CD4-positive, alpha-beta T cell (primary cell): ENCODE measurements at regions not wholly inside any gene's neighbourhood (a gene's known extent, or its start where the extent isn't known, plus 50 kb on each side); places are given as distances from the start of the nearest gene placed in this dataset.

Experiments used
- ATAC-seq: fragments of 200-7000 bp; cut with Tn5 transposase; one replicate; pipeline ENCODE4 v1.10.0; 2022; ENCODE audit warnings: mild to moderate bottlenecking; ENCODE audit not compliant: poor library complexity
- CTCF ChIA-PET: fragments of 350-600 bp; sonication (Branson Sonifier 250); formaldehyde crosslinking; loops from one replicate; lab custom pipeline; 2021; ENCODE audit warnings: antibody characterized with exemption, inconsistent platforms; lab: Charles Lee
- POLR2A ChIA-PET: fragments of 350-600 bp; sonication (Branson Sonifier 250); formaldehyde crosslinking; loops from one replicate; lab custom pipeline; 2021; ENCODE audit warnings: antibody characterized with exemption, inconsistent platforms; lab: Charles Lee
- DNase-seq, 14 experiments: peaks; one replicate each; pipeline ENCODE4 v3.0.0-alpha.2; 2013 to 2020; ENCODE audit warnings: mixed read lengths in 2 of 14
- H3K27ac ChIP-seq, 2 donors: one replicate each; pipeline versions ENCODE4 v1.5.1 to v1.7.0; 2013; ENCODE audit warnings: low read length in 2 of 2, low read depth in 1 of 2, mild to moderate bottlenecking in 1 of 2
- H3K27me3 ChIP-seq, 2 experiments: 1 replicate in 1 of 2; 2 replicates in 1 of 2; pipeline versions ENCODE4 v1.6.1 to v1.7.0; 2013; ENCODE audit warnings: low read length in 2 of 2, control low read depth in 1 of 2, mild to moderate bottlenecking in 1 of 2, moderate library complexity in 1 of 2; ENCODE audit not compliant: insufficient read depth in 2 of 2, control insufficient read depth in 1 of 2
- H3K36me3 ChIP-seq: one replicate; pipeline ENCODE4 v1.6.1; 2013; ENCODE audit warnings: low read length, control low read depth; ENCODE audit not compliant: insufficient read depth
- H3K4me1 ChIP-seq: one replicate; pipeline ENCODE4 v1.6.1; 2013; ENCODE audit warnings: low read length, control low read depth; ENCODE audit not compliant: insufficient read depth
- H3K4me3 ChIP-seq: one replicate; pipeline ENCODE4 v1.5.1; 2013; ENCODE audit warnings: mild to moderate bottlenecking, low read length, moderate library complexity
- H3K9me3 ChIP-seq, 2 experiments: 1 replicate in 1 of 2; 2 replicates in 1 of 2; pipeline versions ENCODE4 v1.6.1 to v1.7.0; 2013; ENCODE audit warnings: low read length in 2 of 2, mild to moderate bottlenecking in 2 of 2, control low read depth in 1 of 2, moderate library complexity in 1 of 2; ENCODE audit not compliant: control insufficient read depth in 1 of 2, insufficient read depth in 1 of 2
- H3K27ac Mint-ChIP-seq: one replicate; pipeline ENCODE4 v1.8.0; 2020; ENCODE audit warnings: mixed read lengths
- H3K27me3 Mint-ChIP-seq: one replicate; pipeline ENCODE4 v1.8.0; 2021; ENCODE audit warnings: mixed read lengths
- H3K36me3 Mint-ChIP-seq: one replicate; pipeline ENCODE4 v1.8.0; 2021; ENCODE audit warnings: low read depth, mixed read lengths
- H3K4me1 Mint-ChIP-seq: one replicate; pipeline ENCODE4 v1.8.0; 2021; ENCODE audit warnings: low read depth, mixed read lengths
- H3K4me3 Mint-ChIP-seq: one replicate; pipeline ENCODE4 v1.8.0; 2020; ENCODE audit warnings: mild to moderate bottlenecking, mixed read lengths
- H3K9me3 Mint-ChIP-seq: one replicate; pipeline ENCODE4 v1.8.0; 2020; ENCODE audit warnings: mixed read lengths
- intact Hi-C, 2 experiments: fragments of 100-400 bp; cut with DNase I in 1 of 2; cut with micrococcal nuclease in 1 of 2; formaldehyde crosslinking; loops; one replicate each; pipeline versions ENCODE4 v1.15.1 to v1.9.0; 2023 to 2025; cut with DNase I, micrococcal nuclease
- TF ChIP-seq, protein P1 (sequence below): fragments of 200-600 bp; IDR thresholded peaks from one replicate; pipeline ENCODE4 v1.8.0; 2022; ENCODE audit warnings: antibody characterized with exemption, mild to moderate bottlenecking

DNA sequence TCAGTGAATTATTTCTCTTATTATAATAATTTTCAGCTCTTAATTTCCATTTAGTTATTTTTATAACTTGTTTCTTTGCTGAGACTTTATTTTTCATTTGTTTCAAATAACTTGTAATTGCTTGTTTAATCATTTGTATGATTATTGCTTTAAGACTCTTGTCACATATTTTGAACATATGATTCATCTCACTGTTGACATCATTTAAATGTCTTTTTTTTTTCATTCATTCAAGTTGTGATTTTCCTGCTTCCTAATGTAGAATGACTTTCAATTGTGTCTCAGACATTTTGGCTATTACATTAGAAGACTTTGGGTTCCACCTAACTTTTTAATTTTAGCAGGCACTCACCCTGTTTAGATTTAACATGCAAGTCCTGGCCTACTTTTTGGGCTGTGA, 234.8 kb upstream of the DIPK2B start:
- H3K27ac Mint-ChIP-seq = no peak overlapping the region

DNA sequence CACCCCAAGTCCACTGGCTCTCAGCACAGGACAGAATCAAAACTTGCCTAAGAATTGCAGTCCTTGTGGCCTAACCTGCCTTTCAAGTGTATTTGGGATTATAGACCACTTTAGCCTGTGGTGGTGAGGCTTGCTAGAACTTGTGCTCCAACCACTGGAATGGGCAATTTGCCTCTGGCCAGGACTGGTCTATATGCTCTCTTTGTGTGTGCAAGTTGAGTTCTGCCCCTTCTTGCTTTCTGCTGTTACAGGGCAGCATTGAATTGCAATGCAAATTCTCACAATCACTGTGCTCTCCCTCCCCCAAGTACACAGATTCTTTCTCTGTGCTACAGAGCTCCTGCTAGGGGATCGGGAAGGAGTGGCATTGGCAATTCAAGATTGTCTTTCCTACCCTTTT, 233.6 kb upstream of the DIPK2B start:
- Mint-ChIP-seq H3K9me3 (no peaks in the 10 kb centered on the region), H3K4me1 (no peaks in the 10 kb centered on the region)
- CTCF ChIA-PET = no interaction called here

More for the DNA sequence above, 234.8 kb upstream of the DIPK2B start:
- Histone ChIP-seq H3K4me3 (no peak overlapping the region), H3K9me3 (no peaks in the 10 kb centered on the region), H3K4me1 (no peaks in the 10 kb centered on the region), H3K27me3 (no peaks in the 10 kb centered on the region), H3K36me3 (no peaks in the 10 kb centered on the region), H3K27ac (no peak overlapping the region)
- peaks cover 5% of the 10 kb centered on the region for H3K27me3 Mint-ChIP-seq
- TF ChIP-seq, protein P1, sequence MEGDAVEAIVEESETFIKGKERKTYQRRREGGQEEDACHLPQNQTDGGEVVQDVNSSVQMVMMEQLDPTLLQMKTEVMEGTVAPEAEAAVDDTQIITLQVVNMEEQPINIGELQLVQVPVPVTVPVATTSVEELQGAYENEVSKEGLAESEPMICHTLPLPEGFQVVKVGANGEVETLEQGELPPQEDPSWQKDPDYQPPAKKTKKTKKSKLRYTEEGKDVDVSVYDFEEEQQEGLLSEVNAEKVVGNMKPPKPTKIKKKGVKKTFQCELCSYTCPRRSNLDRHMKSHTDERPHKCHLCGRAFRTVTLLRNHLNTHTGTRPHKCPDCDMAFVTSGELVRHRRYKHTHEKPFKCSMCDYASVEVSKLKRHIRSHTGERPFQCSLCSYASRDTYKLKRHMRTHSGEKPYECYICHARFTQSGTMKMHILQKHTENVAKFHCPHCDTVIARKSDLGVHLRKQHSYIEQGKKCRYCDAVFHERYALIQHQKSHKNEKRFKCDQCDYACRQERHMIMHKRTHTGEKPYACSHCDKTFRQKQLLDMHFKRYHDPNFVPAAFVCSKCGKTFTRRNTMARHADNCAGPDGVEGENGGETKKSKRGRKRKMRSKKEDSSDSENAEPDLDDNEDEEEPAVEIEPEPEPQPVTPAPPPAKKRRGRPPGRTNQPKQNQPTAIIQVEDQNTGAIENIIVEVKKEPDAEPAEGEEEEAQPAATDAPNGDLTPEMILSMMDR = no peak
- intact Hi-C loops = no loop called here
- H3K4me1 Mint-ChIP-seq = no peaks in the 10 kb centered on the region
- ChIA-PET CTCF (interaction anchor here (0.6 kb wide), 1 partner anchor 72 kb away, joined by 3 read pairs; no protein-coding TSS in a partner anchor), POLR2A (no interaction called here)
- H3K4me3 Mint-ChIP-seq = no peak overlapping the region
- no peak for ATAC-seq
- DNase-seq = no peak
- no peaks in the 10 kb centered on the region for H3K9me3 Mint-ChIP-seq
- H3K36me3 Mint-ChIP-seq = no peaks in the 10 kb centered on the region

DNA sequence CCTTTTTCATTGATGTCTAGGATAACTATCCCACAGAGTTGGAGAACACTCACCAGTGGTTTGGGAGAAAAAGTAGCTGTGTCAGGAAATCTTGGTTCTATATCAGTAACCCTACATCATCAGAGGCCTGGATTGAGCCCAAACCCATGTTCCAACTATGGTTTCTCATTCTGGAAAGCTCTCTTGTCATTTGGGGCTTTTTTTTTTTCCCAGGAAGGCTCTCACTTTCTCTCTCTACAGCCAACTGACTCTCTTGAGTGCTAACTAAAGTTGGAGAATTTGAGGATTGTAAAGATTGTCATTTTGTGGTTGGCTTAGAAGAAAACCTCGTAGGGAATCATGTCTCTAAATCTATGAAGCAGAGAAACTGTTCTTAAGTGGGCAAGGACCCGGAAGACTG, 228.2 kb upstream of the DIPK2B start:
- Mint-ChIP-seq H3K36me3 (no peaks in the 10 kb centered on the region), H3K27ac (no peak overlapping the region), H3K4me1 (no peaks in the 10 kb centered on the region), H3K4me3 (no peak overlapping the region), H3K9me3 (no peaks in the 10 kb centered on the region), H3K27me3 (peaks cover 4% of the 10 kb centered on the region)
- H3K36me3 ChIP-seq = no peaks in the 10 kb centered on the region
- no peaks in the 10 kb centered on the region for H3K9me3 ChIP-seq
- DNase-seq = no peak
- H3K27me3 ChIP-seq = no peaks in the 10 kb centered on the region
- no peak overlapping the region for H3K27ac ChIP-seq
- no peak for ATAC-seq
- no peak overlapping the region for H3K4me3 ChIP-seq
- TF ChIP-seq, protein P1 = no peak
- POLR2A ChIA-PET = no interaction called here
- CTCF ChIA-PET = no interaction called here
- H3K4me1 ChIP-seq = no peaks in the 10 kb centered on the region
- intact Hi-C loops = no loop called here

More for the DNA sequence above, 233.6 kb upstream of the DIPK2B start:
- Histone ChIP-seq H3K4me3 (no peak overlapping the region), H3K27ac (no peak overlapping the region), H3K9me3 (no peaks in the 10 kb centered on the region), H3K4me1 (no peaks in the 10 kb centered on the region), H3K27me3 (no peaks in the 10 kb centered on the region), H3K36me3 (no peaks in the 10 kb centered on the region)
- Mint-ChIP-seq H3K36me3 (no peaks in the 10 kb centered on the region), H3K27ac (no peak overlapping the region), H3K4me3 (no peak overlapping the region), H3K27me3 (peaks cover 5% of the 10 kb centered on the region)
- ATAC-seq (no peak), DNase-seq (no peak)
- intact Hi-C loops = no loop called here
- TF ChIP-seq, protein P1 = no peak
- POLR2A ChIA-PET = no interaction called here
